Hepatocyte (in vitro differentiated cells): ENCODE measurements at regions not wholly inside any gene's neighbourhood (a gene's known extent, or its start where the extent isn't known, plus 50 kb on each side); places are given as distances from the start of the nearest gene placed in this dataset.

Experiments
- CTCF ChIP-seq: fragments of 200-600 bp; sonication (generic); IDR thresholded peaks from 2 replicates; pipeline ENCODE4 v1.5.1; 2016; ENCODE audit warnings: antibody characterized with exemption, mild to moderate bottlenecking; ENCODE audit not compliant: poor library complexity
- EZH2phosphoT487 ChIP-seq: fragments of 200-600 bp; sonication (generic); IDR thresholded peaks from one replicate; pipeline ENCODE4 v1.6.1; 2018; ENCODE audit warnings: antibody characterized with exemption, mild to moderate bottlenecking, low read depth, moderate library complexity; ENCODE audit not compliant: unreplicated experiment, severe bottlenecking

DNA sequence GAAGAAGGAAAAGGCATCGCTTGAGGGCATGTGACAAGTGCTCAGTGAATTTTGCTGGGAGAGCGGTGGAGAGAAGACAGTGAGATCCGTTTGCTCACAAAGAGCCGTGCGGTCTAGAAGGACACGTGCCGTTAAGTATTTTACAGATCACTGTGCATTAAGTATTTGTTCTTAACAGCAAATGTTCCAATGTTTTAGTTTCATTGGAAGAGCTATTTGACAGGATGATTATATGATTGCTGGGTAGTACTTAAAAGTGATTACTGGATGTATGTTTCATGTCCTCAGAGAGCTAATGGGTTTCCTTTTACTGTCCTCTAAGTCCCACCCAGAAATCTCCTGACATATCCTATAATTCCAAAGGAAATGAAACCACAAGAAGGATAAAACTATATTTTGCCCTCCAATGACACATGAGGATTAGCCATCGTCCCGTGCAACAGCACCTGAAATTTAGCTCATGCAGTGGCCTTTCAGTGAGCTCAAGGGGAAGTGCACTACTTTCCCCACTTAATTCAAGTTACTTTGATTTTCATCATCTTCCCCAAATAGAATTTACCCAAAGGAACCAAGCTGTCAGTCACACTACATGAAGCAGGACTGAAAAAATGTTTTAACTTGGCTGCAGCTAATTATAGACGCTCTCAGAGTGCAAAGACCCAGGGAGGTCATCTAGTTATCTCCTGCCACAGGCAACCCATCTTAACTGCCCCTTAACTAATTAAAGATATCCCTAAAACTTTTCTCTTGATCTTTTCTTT, 80.3 kb downstream of the KLF6 start:
- TF ChIP-seq CTCF (no peak), EZH2phosphoT487 (no peak)
